KMS-11 (cell line): ENCODE measurements at regions not wholly inside any gene's neighbourhood (a gene's known extent, or its start where the extent isn't known, plus 50 kb on each side); places are given as distances from the start of the nearest gene placed in this dataset.

Experiments used
- H2AFZ ChIP-seq: fragments of 200-600 bp; sonication (generic); 2 replicates; pipeline ENCODE4 v1.6.1; 2016; ENCODE audit warnings: antibody characterized with exemption, mixed run types, low read depth
- H3K27ac ChIP-seq: fragments of 200-600 bp; sonication (generic); 2 replicates; pipeline ENCODE4 v1.6.1; 2016; ENCODE audit warnings: mild to moderate bottlenecking, mixed run types
- H3K27me3 ChIP-seq: fragments of 200-600 bp; sonication (generic); 2 replicates; pipeline ENCODE4 v1.6.1; 2017; ENCODE audit warnings: mild to moderate bottlenecking, low read depth, mixed run types, moderate library complexity; ENCODE audit not compliant: insufficient read depth
- H3K36me3 ChIP-seq: fragments of 200-600 bp; sonication (generic); 2 replicates; pipeline ENCODE4 v1.6.1; 2017; ENCODE audit warnings: mild to moderate bottlenecking, mixed run types; ENCODE audit not compliant: insufficient read depth
- H3K4me1 ChIP-seq: fragments of 200-600 bp; sonication (generic); 2 replicates; pipeline ENCODE4 v1.6.1; 2016; ENCODE audit warnings: mild to moderate bottlenecking, low read depth, mixed run types; ENCODE audit not compliant: poor library complexity, severe bottlenecking
- H3K4me2 ChIP-seq: fragments of 200-600 bp; sonication (generic); 2 replicates; pipeline ENCODE4 v1.7.0; 2016; ENCODE audit warnings: mild to moderate bottlenecking, mixed run types
- H3K4me3 ChIP-seq: fragments of 200-600 bp; sonication (generic); IDR thresholded peaks from 2 replicates; pipeline ENCODE4 v1.6.1; 2017; ENCODE audit warnings: low read depth, low read length, mixed read lengths; ENCODE audit not compliant: insufficient read depth
- H3K79me2 ChIP-seq: fragments of 200-600 bp; sonication (generic); 2 replicates; pipeline ENCODE4 v1.6.1; 2016; ENCODE audit warnings: low read depth, mixed run types; ENCODE audit not compliant: insufficient read depth
- H3K9ac ChIP-seq: fragments of 200-600 bp; sonication (generic); 2 replicates; pipeline ENCODE4 v1.6.1; 2016; ENCODE audit warnings: mild to moderate bottlenecking, mixed run types
- H4K20me1 ChIP-seq: fragments of 200-600 bp; sonication (generic); 2 replicates; pipeline ENCODE4 v1.6.1; 2016; ENCODE audit warnings: mild to moderate bottlenecking, mixed run types; ENCODE audit not compliant: insufficient read depth
- TF ChIP-seq, protein P1 (sequence below): fragments of 200-600 bp; sonication (generic); conservative IDR thresholded peaks from 2 replicates; pipeline ENCODE4 v1.6.1; 2017; ENCODE audit warnings: low read depth, mild to moderate bottlenecking, antibody characterized with exemption, low read length, moderate library complexity, mixed read lengths

GRCh38 chr13:78862446-78862845 is 203.5 kb upstream of the OBI1 start:
- Histone ChIP-seq H3K79me2 (no peaks in the 10 kb centered on the region), H3K4me3 (no peak overlapping the region), H3K9ac (no peak overlapping the region), H3K27me3 (no peaks in the 10 kb centered on the region), H4K20me1 (no peaks in the 10 kb centered on the region), H3K27ac (no peak overlapping the region), H2AFZ (no peak overlapping the region), H3K4me1 (no peaks in the 10 kb centered on the region), H3K36me3 (no peaks in the 10 kb centered on the region), H3K4me2 (no peak overlapping the region)
- TF ChIP-seq, protein P1, sequence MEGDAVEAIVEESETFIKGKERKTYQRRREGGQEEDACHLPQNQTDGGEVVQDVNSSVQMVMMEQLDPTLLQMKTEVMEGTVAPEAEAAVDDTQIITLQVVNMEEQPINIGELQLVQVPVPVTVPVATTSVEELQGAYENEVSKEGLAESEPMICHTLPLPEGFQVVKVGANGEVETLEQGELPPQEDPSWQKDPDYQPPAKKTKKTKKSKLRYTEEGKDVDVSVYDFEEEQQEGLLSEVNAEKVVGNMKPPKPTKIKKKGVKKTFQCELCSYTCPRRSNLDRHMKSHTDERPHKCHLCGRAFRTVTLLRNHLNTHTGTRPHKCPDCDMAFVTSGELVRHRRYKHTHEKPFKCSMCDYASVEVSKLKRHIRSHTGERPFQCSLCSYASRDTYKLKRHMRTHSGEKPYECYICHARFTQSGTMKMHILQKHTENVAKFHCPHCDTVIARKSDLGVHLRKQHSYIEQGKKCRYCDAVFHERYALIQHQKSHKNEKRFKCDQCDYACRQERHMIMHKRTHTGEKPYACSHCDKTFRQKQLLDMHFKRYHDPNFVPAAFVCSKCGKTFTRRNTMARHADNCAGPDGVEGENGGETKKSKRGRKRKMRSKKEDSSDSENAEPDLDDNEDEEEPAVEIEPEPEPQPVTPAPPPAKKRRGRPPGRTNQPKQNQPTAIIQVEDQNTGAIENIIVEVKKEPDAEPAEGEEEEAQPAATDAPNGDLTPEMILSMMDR = no peak

- Histone ChIP-seq H3K4me3 (no peak overlapping the region), H3K9ac (no peak overlapping the region), H3K4me1 (no peaks in the 10 kb centered on the region), H4K20me1 (no peaks in the 10 kb centered on the region), H2AFZ (no peak overlapping the region), H3K79me2 (no peaks in the 10 kb centered on the region), H3K27ac (no peak overlapping the region), H3K27me3 (no peaks in the 10 kb centered on the region), H3K36me3 (no peaks in the 10 kb centered on the region), H3K4me2 (no peak overlapping the region)
- TF ChIP-seq, protein P1 = no peak
Measured at GRCh38 chr13:78852709-78853108, 193.8 kb upstream of the OBI1 start.

- Histone ChIP-seq H3K27ac (no peak overlapping the region), H3K4me3 (no peak overlapping the region), H3K9ac (no peak overlapping the region), H3K27me3 (no peaks in the 10 kb centered on the region), H3K4me1 (no peaks in the 10 kb centered on the region), H4K20me1 (no peaks in the 10 kb centered on the region), H2AFZ (no peak overlapping the region), H3K36me3 (no peaks in the 10 kb centered on the region), H3K79me2 (no peaks in the 10 kb centered on the region), H3K4me2 (no peak overlapping the region)
- TF ChIP-seq, protein P1 = no peak
Measured at GRCh38 chr13:78845656-78846365, 186.9 kb upstream of the OBI1 start.

- Histone ChIP-seq H3K4me1 (no peaks in the 10 kb centered on the region), H4K20me1 (no peaks in the 10 kb centered on the region), H3K79me2 (no peaks in the 10 kb centered on the region), H3K9ac (no peak overlapping the region), H3K36me3 (no peaks in the 10 kb centered on the region), H3K4me2 (no peak overlapping the region), H3K4me3 (no peak overlapping the region), H2AFZ (no peak overlapping the region), H3K27me3 (no peaks in the 10 kb centered on the region), H3K27ac (no peak overlapping the region)
- TF ChIP-seq, protein P1 = no peak
Measured at GRCh38 chr13:78844106-78844505, 185.2 kb upstream of the OBI1 start.
